ENCODE measurements at regions not wholly inside any gene's neighbourhood (a gene's known extent, or its start where the extent isn't known, plus 50 kb on each side); places are given as distances from the start of the nearest gene placed in this dataset.

- TF ChIP-seq CTCF (conservative IDR thresholded peaks at IDR 0.05) (no peak), ZFX (IDR thresholded peaks at IDR 0.05) (no peak)
Observed at GRCh38 chr1:170461291-170461747, 70.6 kb upstream of the GORAB start.
